Breast epithelium (tissue), 4 donors: ENCODE measurements at regions not wholly inside any gene's neighbourhood (a gene's known extent, or its start where the extent isn't known, plus 50 kb on each side); places are given as distances from the start of the nearest gene placed in this dataset.

Source experiments
- DNase-seq, 2 donors: peaks; one replicate each; pipeline ENCODE4 v3.0.0-alpha.2; 2019; ENCODE audit warnings: low spot score in 2 of 2
- H3K27ac ChIP-seq, 2 donors: fragments of 200-600 bp; sonication (generic) in 1 of 2; one replicate each; pipeline ENCODE4 v1.5.1; 2016 to 2019; ENCODE audit warnings: mild to moderate bottlenecking in 1 of 2
- H3K27me3 ChIP-seq, 2 donors: fragments of 200-600 bp; sonication (generic) in 1 of 2; one replicate each; pipeline versions ENCODE4 v1.5.1 to v1.6.0; 2017 to 2019; ENCODE audit warnings: control low read depth in 1 of 2, mild to moderate bottlenecking in 1 of 2
- H3K36me3 ChIP-seq: fragments of 200-600 bp; one replicate; pipeline ENCODE4 v1.5.1; 2019
- H3K4me1 ChIP-seq, 2 donors: fragments of 200-600 bp; sonication (generic); one replicate each; pipeline ENCODE4 v1.5.1; 2016 to 2019; ENCODE audit warnings: control low read depth in 1 of 2
- H3K4me3 ChIP-seq, 3 donors: fragments of 200-600 bp; sonication (generic); 1 replicate in 2 of 3; 2 replicates in 1 of 3; pipeline ENCODE4 v1.5.1; 2016 to 2019; ENCODE audit warnings: mild to moderate bottlenecking in 3 of 3, moderate library complexity in 2 of 3
- H3K9me3 ChIP-seq, 2 donors: fragments of 200-600 bp; sonication (generic) in 1 of 2; one replicate each; pipeline ENCODE4 v1.5.1; 2016 to 2019; ENCODE audit warnings: control low read depth in 1 of 2
- POLR2A ChIP-seq: fragments of 450-650 bp; IDR thresholded peaks from one replicate; pipeline ENCODE4 v1.6.1; 2016; ENCODE audit warnings: antibody characterized with exemption, mild to moderate bottlenecking, moderate library complexity
- POLR2AphosphoS5 ChIP-seq, 3 donors: sonication (generic); formaldehyde crosslinking; IDR thresholded peaks; one replicate each; pipeline ENCODE4 v1.6.1; 2017; ENCODE audit warnings: antibody characterized with exemption in 3 of 3
- intact Hi-C: fragments of 100-400 bp; cut with DNase I; formaldehyde crosslinking; loops from one replicate; pipeline ENCODE4 v1.15.1; 2023; ENCODE audit warnings: low total_unique reads
- TF ChIP-seq, protein P1 (sequence below), 3 donors: fragments of 450-650 bp; IDR thresholded peaks; one replicate each; pipeline ENCODE4 v1.5.1; 2016 to 2017; ENCODE audit warnings: antibody characterized with exemption in 3 of 3, mild to moderate bottlenecking in 3 of 3, moderate library complexity in 3 of 3

- intact Hi-C loops: no loop called here
- Histone ChIP-seq H3K36me3 (no peaks in the 10 kb centered on the region), H3K9me3 (no peaks in the 10 kb centered on the region), H3K27me3 (no peaks in the 10 kb centered on the region), H3K27ac (peak overlapping the region in 1 of 2 donors; percentile 67), H3K4me3 (no peak overlapping the region), H3K4me1 (no peaks in the 10 kb centered on the region)
- TF ChIP-seq, protein P1, sequence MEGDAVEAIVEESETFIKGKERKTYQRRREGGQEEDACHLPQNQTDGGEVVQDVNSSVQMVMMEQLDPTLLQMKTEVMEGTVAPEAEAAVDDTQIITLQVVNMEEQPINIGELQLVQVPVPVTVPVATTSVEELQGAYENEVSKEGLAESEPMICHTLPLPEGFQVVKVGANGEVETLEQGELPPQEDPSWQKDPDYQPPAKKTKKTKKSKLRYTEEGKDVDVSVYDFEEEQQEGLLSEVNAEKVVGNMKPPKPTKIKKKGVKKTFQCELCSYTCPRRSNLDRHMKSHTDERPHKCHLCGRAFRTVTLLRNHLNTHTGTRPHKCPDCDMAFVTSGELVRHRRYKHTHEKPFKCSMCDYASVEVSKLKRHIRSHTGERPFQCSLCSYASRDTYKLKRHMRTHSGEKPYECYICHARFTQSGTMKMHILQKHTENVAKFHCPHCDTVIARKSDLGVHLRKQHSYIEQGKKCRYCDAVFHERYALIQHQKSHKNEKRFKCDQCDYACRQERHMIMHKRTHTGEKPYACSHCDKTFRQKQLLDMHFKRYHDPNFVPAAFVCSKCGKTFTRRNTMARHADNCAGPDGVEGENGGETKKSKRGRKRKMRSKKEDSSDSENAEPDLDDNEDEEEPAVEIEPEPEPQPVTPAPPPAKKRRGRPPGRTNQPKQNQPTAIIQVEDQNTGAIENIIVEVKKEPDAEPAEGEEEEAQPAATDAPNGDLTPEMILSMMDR (IDR thresholded peaks at IDR 0.05): no peak
- TF ChIP-seq POLR2AphosphoS5 (IDR thresholded peaks at IDR 0.05) (no peak), POLR2A (no peak)
- no peak for DNase-seq
Measured at GRCh38 chr4:111678908-111679307, 466.3 kb upstream of the FAM241A start.

DNA sequence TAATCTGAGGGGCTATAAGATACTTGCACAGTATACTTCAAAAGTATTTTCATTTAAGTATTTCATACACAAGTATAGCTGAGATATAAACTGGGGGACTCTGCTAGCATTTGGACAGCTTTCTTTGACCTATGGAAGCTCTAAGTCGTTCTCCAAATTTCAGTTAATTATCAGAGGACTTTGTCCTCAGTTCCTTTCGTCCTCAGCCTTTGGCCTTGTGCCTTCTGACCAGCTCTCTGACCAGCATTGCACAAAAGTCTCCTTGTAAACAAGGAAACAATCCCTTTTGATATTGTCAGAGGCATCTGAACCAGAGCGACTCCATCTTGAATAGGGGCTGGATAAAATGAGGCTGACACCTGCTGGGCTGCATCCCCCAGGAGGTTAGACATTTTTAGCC is 464.0 kb upstream of the FAM241A start:
- H3K27ac ChIP-seq: no peak overlapping the region
- H3K27me3 ChIP-seq: no peaks in the 10 kb centered on the region
- H3K4me3 ChIP-seq: no peak overlapping the region
- TF ChIP-seq, protein P1 (IDR thresholded peaks at IDR 0.05): no peak
- TF ChIP-seq POLR2A (no peak), POLR2AphosphoS5 (IDR thresholded peaks at IDR 0.05) (no peak)
- no peaks in the 10 kb centered on the region for H3K4me1 ChIP-seq
- intact Hi-C loops: no loop called here
- no peaks in the 10 kb centered on the region for H3K9me3 ChIP-seq
- H3K36me3 ChIP-seq: no peaks in the 10 kb centered on the region
- no peak for DNase-seq

DNA sequence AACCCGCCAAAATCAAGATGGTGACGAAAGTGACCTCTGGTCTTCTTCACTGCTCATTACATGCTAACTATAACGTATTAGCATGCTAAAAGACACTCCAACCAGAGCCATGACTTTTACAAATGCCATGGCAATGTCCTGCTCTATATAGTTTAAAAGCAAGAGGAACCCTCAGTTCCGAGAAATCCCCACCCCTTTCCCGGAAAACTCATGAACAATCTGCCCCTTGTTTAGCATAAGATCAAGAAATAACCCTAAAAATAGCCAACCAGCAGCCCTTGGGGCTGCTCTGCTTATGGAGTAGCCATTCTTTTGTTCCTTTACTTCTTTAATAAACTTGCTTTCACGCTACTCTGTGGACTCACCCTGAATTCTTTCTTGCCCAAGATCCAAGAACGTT is 463.5 kb upstream of the FAM241A start:
- Histone ChIP-seq H3K27me3 (no peaks in the 10 kb centered on the region), H3K27ac (no peak overlapping the region), H3K36me3 (no peaks in the 10 kb centered on the region), H3K4me3 (no peak overlapping the region), H3K9me3 (no peaks in the 10 kb centered on the region), H3K4me1 (no peaks in the 10 kb centered on the region)
- no peak for DNase-seq
- TF ChIP-seq, protein P1 (IDR thresholded peaks at IDR 0.05): no peak
- no peak for TF ChIP-seq POLR2A
- TF ChIP-seq POLR2AphosphoS5 (IDR thresholded peaks at IDR 0.05): no peak
- intact Hi-C loops: no loop called here

DNA sequence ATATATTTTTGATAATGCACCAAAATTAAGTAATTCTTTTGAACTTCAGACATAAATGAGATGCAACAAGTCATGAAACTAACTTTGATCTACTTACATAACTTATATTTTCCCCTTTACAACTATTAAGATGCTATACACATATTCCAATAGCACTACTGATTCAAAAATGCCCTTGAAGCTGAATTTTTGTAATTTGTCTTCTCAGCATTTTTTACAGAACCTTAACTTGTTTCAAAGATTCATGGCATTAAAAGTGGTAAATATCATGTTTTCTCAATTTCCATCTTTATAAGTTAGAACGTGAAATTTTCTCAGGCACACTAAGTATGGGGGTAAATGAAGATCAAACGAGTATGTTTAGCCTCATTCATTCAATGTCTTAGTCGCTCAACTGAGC is 460.0 kb upstream of the FAM241A start:
- Histone ChIP-seq H3K36me3 (no peaks in the 10 kb centered on the region), H3K4me1 (no peaks in the 10 kb centered on the region), H3K27me3 (no peaks in the 10 kb centered on the region), H3K27ac (no peak overlapping the region), H3K4me3 (no peak overlapping the region), H3K9me3 (no peaks in the 10 kb centered on the region)
- TF ChIP-seq POLR2AphosphoS5 (IDR thresholded peaks at IDR 0.05) (no peak), POLR2A (no peak)
- TF ChIP-seq, protein P1 (IDR thresholded peaks at IDR 0.05): no peak
- intact Hi-C loops: no loop called here
- no peak for DNase-seq

DNA sequence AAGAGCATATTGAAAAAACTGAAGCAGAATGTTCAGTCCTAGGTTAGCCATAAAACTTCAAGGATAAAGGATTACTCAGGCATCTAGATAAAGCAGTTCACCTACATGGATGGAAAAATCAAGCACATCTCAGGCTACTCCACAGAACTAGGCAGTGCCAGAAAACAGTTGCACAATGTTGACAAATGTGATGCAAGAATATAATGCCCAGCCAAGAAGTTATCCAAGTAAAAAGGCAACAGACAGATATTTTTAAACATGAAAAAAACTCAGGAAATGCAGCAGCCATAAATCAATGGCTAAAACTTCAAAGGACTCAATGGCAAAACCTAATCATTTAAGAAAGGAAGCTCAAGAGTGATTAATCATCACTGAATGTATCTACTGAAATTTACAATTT is 456.0 kb upstream of the FAM241A start:
- H3K9me3 ChIP-seq: no peaks in the 10 kb centered on the region
- H3K4me1 ChIP-seq: no peaks in the 10 kb centered on the region
- H3K36me3 ChIP-seq: no peaks in the 10 kb centered on the region
- intact Hi-C loops: no loop called here
- no peak for DNase-seq
- TF ChIP-seq POLR2AphosphoS5 (IDR thresholded peaks at IDR 0.05) (peak in 2 of 3 donors; percentile 36 to 70), POLR2A (no peak)
- TF ChIP-seq, protein P1 (IDR thresholded peaks at IDR 0.05): no peak
- no peak overlapping the region for H3K4me3 ChIP-seq
- no peak overlapping the region for H3K27ac ChIP-seq
- no peaks in the 10 kb centered on the region for H3K27me3 ChIP-seq
